ENCODE measurements at regions not wholly inside any gene's neighbourhood (a gene's known extent, or its start where the extent isn't known, plus 50 kb on each side); places are given as distances from the start of the nearest gene placed in this dataset.

- no peak for DNase-seq
These were observed 56.7 kb upstream of the HGFAC start for GRCh38 chr4:3384771-3385710.

GRCh38 chr4:3385711-3386420 lies 55.9 kb upstream of the HGFAC start:
- no peak for DNase-seq

- DNase-seq: no peak
These were observed 55.2 kb upstream of the HGFAC start for GRCh38 chr4:3386526-3386925.

GRCh38 chr4:3387154-3387942 lies 54.4 kb upstream of the HGFAC start:
- DNase-seq: peak; percentile 44

GRCh38 chr4:3387943-3388361 lies 53.8 kb upstream of the HGFAC start:
- peak; percentile 61 for DNase-seq

- DNase-seq: peak; percentile 46
These were observed 53.1 kb upstream of the HGFAC start for GRCh38 chr4:3388471-3389232.

GRCh38 chr4:3389233-3390215 lies 52.2 kb upstream of the HGFAC start:
- DNase-seq: no peak

- no peak for DNase-seq
These were observed 51.4 kb upstream of the HGFAC start for GRCh38 chr4:3390288-3390811.

GRCh38 chr4:3391422-3391821 lies 50.3 kb upstream of the HGFAC start:
- no peak for DNase-seq

Data from RPMI8226 (cell line).